Trophoblast cell (in vitro differentiated cells and primary cell): ENCODE measurements at regions not wholly inside any gene's neighbourhood (a gene's known extent, or its start where the extent isn't known, plus 50 kb on each side); places are given as distances from the start of the nearest gene placed in this dataset.

Source experiments
- DNase-seq, 2 donors: peaks; one replicate each; pipeline ENCODE4 v3.0.0-alpha.2; 2016
- H2AFZ ChIP-seq: 2 replicates; pipeline ENCODE4 v1.6.1; 2013; ENCODE audit warnings: low read length, moderate library complexity, mild to moderate bottlenecking; ENCODE audit not compliant: insufficient read depth, poor library complexity
- H2AK5ac ChIP-seq: 2 replicates; pipeline ENCODE4 v1.6.1; 2013; ENCODE audit warnings: mild to moderate bottlenecking, low read length
- H2BK120ac ChIP-seq: 2 replicates; pipeline ENCODE4 v1.6.1; 2013; ENCODE audit warnings: low read length, mild to moderate bottlenecking, moderate library complexity; ENCODE audit not compliant: insufficient read depth, poor library complexity
- H2BK12ac ChIP-seq: 2 replicates; pipeline ENCODE4 v1.6.1; 2013; ENCODE audit warnings: mild to moderate bottlenecking, low read length, moderate library complexity
- H2BK5ac ChIP-seq: 2 replicates; pipeline ENCODE4 v1.6.1; 2013; ENCODE audit warnings: low read length, low read depth, moderate library complexity, mild to moderate bottlenecking; ENCODE audit not compliant: poor library complexity
- H3K14ac ChIP-seq: 2 replicates; pipeline ENCODE4 v1.6.1; 2013; ENCODE audit warnings: mild to moderate bottlenecking, low read length
- H3K18ac ChIP-seq: 2 replicates; pipeline ENCODE4 v1.6.1; 2013; ENCODE audit warnings: mild to moderate bottlenecking, low read length
- H3K23ac ChIP-seq: 2 replicates; pipeline ENCODE4 v1.6.1; 2013; ENCODE audit warnings: low read length
- H3K27ac ChIP-seq: 2 replicates; pipeline ENCODE4 v1.5.1; 2013; ENCODE audit warnings: low read depth, mild to moderate bottlenecking, inconsistent platforms, low read length, moderate library complexity
- H3K27me3 ChIP-seq: 2 replicates; pipeline ENCODE4 v1.6.1; 2013; ENCODE audit warnings: inconsistent platforms, mild to moderate bottlenecking, low read length, moderate library complexity; ENCODE audit not compliant: insufficient read depth
- H3K36me3 ChIP-seq, 2 experiments: 1 replicate in 1 of 2; 2 replicates in 1 of 2; pipeline ENCODE4 v1.6.1; 2013; ENCODE audit warnings: low read length in 2 of 2, mild to moderate bottlenecking in 2 of 2, moderate library complexity in 1 of 2; ENCODE audit not compliant: insufficient read depth in 2 of 2, control insufficient read depth in 1 of 2
- H3K4ac ChIP-seq: 2 replicates; pipeline ENCODE4 v1.6.1; 2013; ENCODE audit warnings: low read depth, mild to moderate bottlenecking, low read length, moderate library complexity
- H3K4me1 ChIP-seq, 2 experiments: 1 replicate in 1 of 2; 2 replicates in 1 of 2; pipeline ENCODE4 v1.6.1; 2013; ENCODE audit warnings: low read length in 2 of 2, mild to moderate bottlenecking in 2 of 2, moderate library complexity in 1 of 2; ENCODE audit not compliant: insufficient read depth in 2 of 2, control insufficient read depth in 1 of 2
- H3K4me2 ChIP-seq: 2 replicates; pipeline ENCODE4 v1.6.1; 2013; ENCODE audit warnings: inconsistent platforms, mild to moderate bottlenecking, low read length, moderate library complexity
- H3K4me3 ChIP-seq: 2 replicates; pipeline ENCODE4 v1.5.1; 2013; ENCODE audit warnings: mild to moderate bottlenecking, low read depth, low read length, inconsistent platforms
- H3K79me1 ChIP-seq: one replicate; pipeline ENCODE4 v1.6.1; 2013; ENCODE audit warnings: low read length
- H3K79me2 ChIP-seq: 2 replicates; pipeline ENCODE4 v1.6.1; 2013; ENCODE audit warnings: low read length, mild to moderate bottlenecking; ENCODE audit not compliant: control insufficient read depth, insufficient read depth, poor library complexity
- H3K9ac ChIP-seq: 2 replicates; pipeline ENCODE4 v1.6.1; 2013; ENCODE audit warnings: mild to moderate bottlenecking, low read length
- H3K9me3 ChIP-seq: 2 replicates; pipeline ENCODE4 v1.6.1; 2013; ENCODE audit warnings: low read depth, mild to moderate bottlenecking, control low read depth, inconsistent platforms, low read length; ENCODE audit not compliant: insufficient read depth
- H4K12ac ChIP-seq: 2 replicates; pipeline ENCODE4 v1.6.1; 2013; ENCODE audit warnings: low read depth, mild to moderate bottlenecking, low read length, moderate library complexity
- H4K8ac ChIP-seq: 2 replicates; pipeline ENCODE4 v1.6.1; 2013; ENCODE audit warnings: low read depth, mild to moderate bottlenecking, low read length, moderate library complexity
- H4K91ac ChIP-seq: one replicate; pipeline ENCODE4 v1.6.1; 2013; ENCODE audit warnings: low read depth, mild to moderate bottlenecking, low read length, moderate library complexity
- WGBS: extraction: QIAGEN DNeasy Blood & Tissue Kit; methylation state at CpG from one replicate; pipeline ENCODE4 v1.1.7; 2013; ENCODE audit warnings: missing lambda C conversion rate; ENCODE audit not compliant: insufficient read length, insufficient coverage; ENCODE audit errors: extremely low coverage; 5-methylcytosine and 5-hydroxymethylcytosine counted together

DNA sequence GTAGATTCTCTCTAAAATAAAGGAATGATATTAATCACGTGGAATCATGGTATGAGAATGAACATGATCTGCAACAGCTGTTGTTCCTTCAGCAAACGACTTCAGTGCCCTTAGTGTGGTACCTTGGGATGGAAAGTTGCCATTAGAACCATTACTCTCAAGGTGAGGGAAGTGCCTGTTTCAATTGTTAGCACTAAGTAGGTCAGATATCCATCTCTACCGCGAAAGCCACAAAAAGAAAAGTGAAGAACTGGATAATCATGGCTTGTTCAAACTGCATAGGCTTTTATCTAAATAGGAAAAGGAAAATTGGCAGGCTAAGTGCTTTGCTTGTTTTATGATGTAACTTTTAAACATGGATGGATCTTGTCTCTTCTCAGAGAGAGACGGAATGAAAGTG is 380.7 kb downstream of the MRPS30 start:
- no peak overlapping the region for H2AK5ac ChIP-seq
- no peak overlapping the region for H4K8ac ChIP-seq
- H2BK5ac ChIP-seq, result no peak overlapping the region
- no peak overlapping the region for H2BK120ac ChIP-seq
- H3K4me2 ChIP-seq, result no peak overlapping the region
- no peak overlapping the region for H2BK12ac ChIP-seq
- H3K4me1 ChIP-seq, result no peaks in the 10 kb centered on the region
- H3K18ac ChIP-seq, result no peak overlapping the region
- no peak overlapping the region for H3K14ac ChIP-seq
- H3K79me2 ChIP-seq, result no peaks in the 10 kb centered on the region
- no peak overlapping the region for H4K12ac ChIP-seq
- H3K36me3 ChIP-seq, result no peaks in the 10 kb centered on the region
- H3K79me1 ChIP-seq, result no peaks in the 10 kb centered on the region
- no peak for DNase-seq
- H3K4me3 ChIP-seq, result no peak overlapping the region
- no peaks in the 10 kb centered on the region for H3K27me3 ChIP-seq
- no peak overlapping the region for H3K27ac ChIP-seq
- no peak overlapping the region for H4K91ac ChIP-seq
- no peak overlapping the region for H3K23ac ChIP-seq
- no peak overlapping the region for H2AFZ ChIP-seq
- H3K4ac ChIP-seq, result no peak overlapping the region
- no CpG with 5 or more reads among the region's 5 CpGs for WGBS
- H3K9me3 ChIP-seq, result no peaks in the 10 kb centered on the region
- H3K9ac ChIP-seq, result no peak overlapping the region

DNA sequence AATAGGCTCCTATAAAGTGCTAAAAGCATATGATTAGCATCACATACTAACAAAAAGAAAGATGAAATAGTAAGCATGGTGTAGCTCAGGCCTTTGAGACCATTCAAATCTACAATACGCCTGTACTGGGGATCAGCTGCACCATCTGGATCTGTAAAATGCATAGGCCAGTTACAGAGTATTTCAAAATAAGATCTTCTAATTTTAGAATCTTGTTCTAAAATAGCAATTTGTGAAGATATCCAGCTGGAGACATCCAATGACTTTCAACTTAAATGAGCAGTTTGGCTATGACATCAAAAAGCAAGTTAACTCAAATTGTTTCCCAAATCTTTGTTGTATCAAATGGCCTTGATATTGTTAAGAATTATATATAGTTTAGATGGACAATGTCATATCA is 386.3 kb downstream of the MRPS30 start:
- Histone ChIP-seq H4K91ac (no peak overlapping the region), H2AK5ac (no peak overlapping the region), H2AFZ (no peak overlapping the region), H2BK5ac (no peak overlapping the region), H2BK12ac (no peak overlapping the region), H3K4ac (no peak overlapping the region), H3K36me3 (no peaks in the 10 kb centered on the region), H3K9me3 (no peaks in the 10 kb centered on the region), H3K9ac (no peak overlapping the region), H4K8ac (no peak overlapping the region), H3K4me1 (no peaks in the 10 kb centered on the region), H3K79me1 (no peaks in the 10 kb centered on the region), H3K27ac (no peak overlapping the region), H2BK120ac (no peak overlapping the region), H4K12ac (no peak overlapping the region), H3K23ac (no peak overlapping the region), H3K27me3 (no peaks in the 10 kb centered on the region), H3K4me3 (no peak overlapping the region), H3K14ac (no peak overlapping the region), H3K4me2 (no peak overlapping the region), H3K79me2 (no peaks in the 10 kb centered on the region), H3K18ac (no peak overlapping the region)
- DNase-seq, result no peak
- WGBS, result no CpG with 5 or more reads among the region's 1 CpG
